ENCODE measurements at regions not wholly inside any gene's neighbourhood (a gene's known extent, or its start where the extent isn't known, plus 50 kb on each side); places are given as distances from the start of the nearest gene placed in this dataset.
A peak's percentile ranks its signal among the peaks of the same experiment; 100 is the strongest.
"Not testable (repeated sequence)": the region's sequence is repeated elsewhere in the genome, so short reads cannot be mapped to it uniquely, and the experiment has no call there.

DNA sequence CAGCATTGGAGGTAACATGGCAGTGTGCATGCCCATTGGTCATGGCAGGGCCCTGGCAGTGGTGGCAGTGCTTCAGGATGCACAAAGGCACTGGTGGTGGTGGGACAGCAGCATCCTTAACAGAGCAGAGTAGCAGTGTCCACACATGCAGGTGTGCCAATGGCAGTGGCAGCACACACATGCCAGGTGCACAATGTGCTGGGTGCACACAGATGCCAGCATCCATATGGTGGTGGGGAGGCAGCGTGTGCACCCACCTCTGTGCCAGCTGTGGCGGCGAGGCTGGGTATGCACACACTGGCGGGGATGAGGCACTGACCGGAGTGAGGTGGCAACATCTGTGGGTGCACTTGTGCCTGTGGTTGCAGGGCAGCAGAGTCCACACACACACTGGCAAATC, 150.6 kb downstream of the SI start:
- no peak for DNase-seq

DNA sequence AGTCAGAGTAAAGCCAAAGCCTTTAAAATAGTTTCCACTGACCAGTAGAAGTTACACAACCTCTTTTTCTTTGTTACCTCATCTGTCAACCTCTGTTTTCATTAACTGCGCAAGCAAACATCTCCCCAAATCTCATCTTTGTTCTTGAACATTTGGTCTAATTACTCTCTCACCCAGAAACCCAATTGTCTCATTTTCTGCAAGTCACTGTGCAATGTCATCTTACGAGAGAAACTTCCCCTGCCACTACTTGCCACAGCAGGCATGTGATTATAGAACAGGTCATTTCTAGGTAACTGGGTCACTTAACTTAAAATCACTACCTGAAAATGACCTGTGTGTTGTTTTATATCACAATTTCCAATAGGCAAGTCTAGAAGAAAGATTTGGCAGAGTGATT, 159.4 kb downstream of the SI start:
- no peak for DNase-seq

- no peak for DNase-seq
Measured at GRCh38 chr3:164912916-164913315, 165.4 kb downstream of the SI start.

DNA sequence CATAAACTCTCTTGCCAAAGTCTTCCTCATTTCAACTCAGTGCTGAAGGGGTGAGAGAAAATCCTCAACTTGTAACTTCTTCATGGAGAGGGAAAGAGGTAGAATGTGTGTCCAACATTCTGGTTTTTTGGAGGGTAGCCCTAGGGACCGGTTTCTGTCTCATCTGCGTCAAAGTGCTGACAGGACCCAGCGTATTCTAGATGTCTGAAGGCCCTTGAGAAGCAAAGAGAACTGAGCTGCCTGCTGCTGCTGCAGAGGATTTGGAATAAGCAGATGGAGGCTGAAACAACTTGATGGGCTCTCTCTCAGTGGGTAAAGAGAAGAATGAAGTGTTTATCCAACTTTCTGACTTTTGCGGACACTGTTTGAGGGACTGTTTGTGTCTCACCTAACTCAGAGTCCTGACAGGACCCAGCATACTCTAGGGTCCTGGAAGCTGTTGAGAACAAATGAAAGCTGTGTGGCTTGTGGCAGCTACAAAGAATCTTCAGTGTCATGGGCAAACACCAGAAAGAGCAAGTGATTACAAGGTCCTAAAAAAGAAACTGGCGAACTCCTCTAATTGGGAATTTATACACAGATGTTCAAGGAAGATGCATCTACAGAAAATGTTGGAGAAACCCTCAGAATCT, 174.4 kb downstream of the SI start:
- no peak for DNase-seq

DNA sequence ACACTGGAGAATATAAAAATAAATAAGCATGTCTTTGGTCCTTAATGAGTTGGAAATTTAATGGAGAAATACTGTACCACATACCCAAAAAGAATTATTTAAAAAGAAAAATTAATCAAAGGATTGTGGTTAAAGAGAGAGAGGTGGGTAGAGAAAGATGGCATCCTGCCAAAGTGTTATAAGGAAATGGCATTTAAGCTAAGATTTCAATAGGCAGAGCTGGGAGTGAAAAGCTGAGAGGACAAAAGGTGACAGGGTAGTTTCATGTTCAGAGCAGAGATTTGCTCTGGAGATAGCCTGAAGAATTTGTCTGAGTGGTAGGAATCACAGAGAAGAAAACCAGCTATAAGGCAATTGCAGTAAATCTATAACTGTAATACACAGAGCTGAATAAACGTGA, 181.0 kb downstream of the SI start:
- DNase-seq: peak; percentile 60

DNA sequence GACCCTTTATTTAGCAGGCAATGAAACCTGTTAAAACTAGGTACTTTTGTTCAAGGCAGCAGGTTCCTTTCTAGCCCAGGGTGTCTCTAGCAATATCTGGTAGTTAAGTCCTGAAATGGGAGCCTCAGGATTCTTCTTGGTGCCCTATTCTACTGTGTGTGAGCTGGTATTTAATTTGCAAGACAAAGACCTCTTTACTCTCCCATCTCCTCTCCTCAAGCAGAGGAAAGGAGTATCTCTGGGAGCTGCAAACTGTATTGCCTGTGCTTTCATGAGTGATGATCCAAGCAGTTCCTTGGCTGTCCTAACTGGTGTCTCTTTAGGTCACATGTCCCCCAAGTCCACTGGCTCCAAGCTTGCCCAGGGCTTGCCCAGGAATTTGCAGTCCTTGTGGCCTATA, 188.2 kb downstream of the SI start:
- no peak for DNase-seq

DNA sequence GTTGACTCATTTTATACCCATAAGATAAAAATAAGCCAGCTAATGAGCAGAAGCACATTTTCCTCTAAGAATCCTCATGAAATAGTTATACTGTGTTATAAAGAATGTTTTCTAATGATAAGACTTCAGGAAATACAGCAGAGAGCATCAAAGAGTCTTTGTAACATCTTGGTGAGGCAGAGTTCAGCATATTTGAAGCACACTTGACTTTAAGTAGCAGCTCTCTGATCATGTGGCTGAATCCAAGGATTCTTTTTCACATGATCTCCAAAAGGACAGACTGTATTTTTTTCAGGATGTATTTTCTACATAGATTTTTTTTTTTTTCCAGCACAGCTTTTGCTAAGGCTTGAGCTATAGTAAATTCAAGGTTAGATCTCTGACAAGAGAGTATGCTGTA, 195.1 kb downstream of the SI start:
- DNase-seq: no peak

DNA sequence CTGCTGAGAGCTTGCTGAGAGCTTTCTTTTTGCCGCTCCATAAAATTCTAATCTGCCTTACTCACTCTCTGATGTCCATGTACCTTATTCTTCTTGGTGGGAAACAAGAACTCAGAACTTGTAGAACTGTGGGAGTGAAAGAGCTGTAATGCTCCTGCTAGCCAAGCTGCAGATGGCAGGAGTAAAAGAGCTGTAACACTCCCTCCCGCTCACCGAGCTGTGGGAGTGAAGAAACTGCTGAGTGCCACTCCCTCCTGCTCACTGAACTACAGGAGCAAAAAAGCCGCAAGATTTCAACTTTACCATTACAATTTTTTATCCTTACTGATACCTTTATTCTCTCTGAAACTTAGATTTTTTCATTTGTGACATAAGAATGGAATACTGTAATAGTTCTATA, 199.1 kb downstream of the SI start:
- DNase-seq: no peak

DNA sequence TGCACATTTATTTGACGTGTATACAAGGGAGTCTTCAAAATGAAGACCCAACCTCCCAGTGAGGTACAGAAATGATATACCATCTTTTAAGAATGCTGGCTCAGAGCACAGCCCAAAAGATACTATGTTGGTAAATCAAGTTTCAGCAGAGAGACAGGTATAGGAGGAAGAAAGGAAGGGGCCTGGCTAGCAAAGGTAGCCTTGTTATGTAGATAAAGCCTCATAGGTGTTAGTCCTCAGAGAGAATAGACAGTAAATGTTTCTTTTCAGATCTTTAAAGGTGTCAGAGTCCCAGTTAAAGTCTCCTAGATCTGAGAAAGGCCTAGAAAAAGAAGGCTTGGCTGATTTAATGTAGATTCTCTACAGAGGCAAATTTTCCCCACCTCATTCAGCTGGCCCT, 213.8 kb downstream of the SI start:
- no peak for DNase-seq

DNA sequence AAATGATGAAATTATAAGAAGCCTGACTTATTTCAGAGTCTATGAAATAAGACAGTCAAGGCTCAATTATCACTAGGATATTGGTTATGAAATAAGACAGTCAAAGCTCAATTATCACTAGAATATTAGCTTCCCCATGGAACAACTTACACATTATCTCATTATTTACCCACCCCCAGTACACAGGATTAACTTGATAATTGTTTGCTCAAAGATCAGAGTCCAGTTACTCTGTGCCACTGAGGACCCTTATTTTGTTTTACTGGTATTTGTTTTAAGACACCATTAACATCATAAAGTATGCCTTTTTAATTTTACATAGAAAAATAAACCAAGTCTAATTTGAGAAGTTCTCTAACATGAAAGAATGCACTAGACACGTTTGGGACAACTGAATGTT, 225.4 kb downstream of the SI start:
- no peak for DNase-seq

DNA sequence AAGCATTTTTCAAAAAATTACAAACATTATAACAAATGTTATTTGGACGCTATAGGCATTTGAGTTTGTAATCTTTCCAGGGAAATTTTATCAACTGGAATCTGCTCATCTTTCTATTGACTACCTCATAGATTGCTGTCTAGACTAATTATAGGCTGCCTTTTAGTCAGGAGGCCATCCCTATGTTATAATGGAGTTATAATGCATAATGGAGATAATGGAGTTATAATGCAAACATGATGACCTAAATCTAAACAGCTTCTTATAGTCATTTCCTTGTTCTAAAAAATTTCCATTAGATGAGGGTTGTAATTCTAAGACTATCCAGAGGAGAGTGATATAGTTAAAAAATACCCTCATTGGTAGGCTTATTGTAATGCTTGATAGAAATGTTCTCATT, 226.4 kb downstream of the SI start:
- no peak for DNase-seq

DNA sequence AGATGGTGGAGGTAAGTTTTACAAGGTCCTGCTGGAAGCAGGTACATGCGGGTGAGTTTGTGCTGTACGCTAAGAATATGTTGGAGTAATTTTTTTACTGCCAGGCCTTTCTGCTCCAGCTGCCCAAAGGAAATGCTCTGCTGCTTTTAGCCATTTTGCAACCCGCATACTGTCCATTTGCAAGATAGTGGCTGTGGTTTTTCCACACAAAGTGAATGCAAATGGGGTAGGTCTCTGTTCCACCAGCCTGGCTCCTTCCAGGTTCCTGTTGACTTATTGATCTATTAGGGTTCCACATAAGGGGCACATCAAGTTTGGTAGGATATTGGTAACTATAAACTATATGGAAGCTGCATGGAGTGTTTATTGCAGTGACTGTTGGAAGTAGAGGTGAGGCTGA, 227.1 kb downstream of the SI start:
- no peak for DNase-seq

- no peak for DNase-seq
Measured at GRCh38 chr3:164848923-164849322, 229.4 kb downstream of the SI start.

GRCh38 chr3:164845739-164846138, 232.6 kb downstream of the SI start:
- no peak for DNase-seq

- no peak for DNase-seq
Measured at GRCh38 chr3:164832216-164832615, 246.1 kb downstream of the SI start.

GRCh38 chr3:164818318-164818717, 260.0 kb downstream of the SI start:
- no peak for DNase-seq

- DNase-seq: no peak
Measured at GRCh38 chr3:164814106-164814505, 264.2 kb downstream of the SI start.

DNA sequence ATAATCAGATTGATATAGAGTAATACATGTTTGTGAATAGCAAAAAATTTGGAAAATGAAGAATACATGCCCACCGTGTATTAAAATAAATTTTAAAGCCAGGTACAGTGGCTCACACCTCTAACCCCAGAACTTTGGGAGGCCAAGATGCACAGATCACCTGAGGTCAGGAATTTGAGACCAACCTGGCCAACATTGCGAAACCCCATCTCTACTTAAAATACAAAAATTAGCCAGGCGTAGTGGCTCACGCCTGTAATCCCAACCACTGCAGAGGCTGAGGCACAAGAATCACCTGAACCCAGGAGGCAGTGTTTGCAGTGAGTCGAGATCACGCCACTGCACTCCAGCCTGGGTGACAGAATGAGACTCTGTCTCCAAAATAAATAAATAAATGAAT, 266.3 kb downstream of the SI start:
- no peak for DNase-seq

DNA sequence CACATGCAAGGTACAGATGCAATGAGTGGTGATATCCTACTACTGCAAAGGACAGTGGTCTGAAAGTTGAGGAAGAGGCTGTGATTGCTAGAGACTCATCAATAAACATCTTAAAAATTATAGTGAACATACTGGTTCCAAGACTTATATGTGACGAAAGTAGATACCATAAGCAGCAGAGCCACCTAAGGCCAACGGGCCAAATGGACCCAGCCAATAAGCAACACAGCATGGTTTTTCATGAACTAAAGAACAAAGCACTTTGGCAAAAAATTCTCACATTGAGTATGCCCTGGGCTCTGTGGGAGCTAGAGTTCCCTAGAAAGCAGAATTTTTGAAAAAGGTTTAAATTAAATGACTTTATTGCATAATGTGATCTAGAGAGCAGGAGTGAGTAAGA, 272.1 kb downstream of the SI start:
- no peak for DNase-seq

GRCh38 chr3:164794099-164794498, 284.2 kb downstream of the SI start:
- no peak for DNase-seq

DNA sequence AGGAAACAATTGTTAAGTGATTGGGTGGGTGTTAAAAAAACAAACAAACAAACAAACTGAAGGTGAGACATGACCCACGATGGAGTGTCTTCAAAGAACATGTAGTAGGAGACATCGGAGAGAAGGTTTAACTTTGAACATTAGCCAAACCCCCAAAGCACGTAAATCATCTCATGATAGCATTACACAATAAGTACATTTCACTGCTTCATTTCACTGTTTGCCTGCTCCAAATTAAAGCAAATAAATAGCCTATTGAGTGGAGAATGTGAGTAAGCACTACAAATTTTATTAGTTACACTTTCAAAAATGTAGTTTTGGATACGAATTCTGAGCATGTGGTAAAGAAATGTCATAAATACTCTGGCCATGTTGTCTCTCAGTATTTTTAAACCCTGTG, 287.0 kb downstream of the SI start:
- DNase-seq: peak; percentile 62

GRCh38 chr3:164784407-164784806, 293.9 kb downstream of the SI start:
- DNase-seq: not testable (repeated sequence)

DNA sequence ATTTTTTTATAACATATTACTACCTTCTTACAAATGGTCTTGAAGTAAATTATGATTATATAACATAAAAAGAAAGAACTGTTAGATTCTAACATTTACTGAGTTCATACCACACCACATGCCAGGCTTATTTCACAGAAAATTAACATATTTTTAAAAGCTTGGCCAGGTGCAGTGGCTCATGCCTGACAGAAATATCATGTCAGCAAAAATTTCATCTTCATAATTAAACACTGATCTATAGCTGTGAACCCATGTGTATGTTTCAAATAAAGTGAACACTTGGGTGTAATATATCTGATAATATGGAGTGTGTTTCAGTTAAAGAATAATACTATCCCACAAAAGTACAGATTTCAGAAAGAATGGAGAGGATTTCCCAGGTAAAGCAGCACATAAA, 296.5 kb downstream of the SI start:
- DNase-seq: no peak

DNA sequence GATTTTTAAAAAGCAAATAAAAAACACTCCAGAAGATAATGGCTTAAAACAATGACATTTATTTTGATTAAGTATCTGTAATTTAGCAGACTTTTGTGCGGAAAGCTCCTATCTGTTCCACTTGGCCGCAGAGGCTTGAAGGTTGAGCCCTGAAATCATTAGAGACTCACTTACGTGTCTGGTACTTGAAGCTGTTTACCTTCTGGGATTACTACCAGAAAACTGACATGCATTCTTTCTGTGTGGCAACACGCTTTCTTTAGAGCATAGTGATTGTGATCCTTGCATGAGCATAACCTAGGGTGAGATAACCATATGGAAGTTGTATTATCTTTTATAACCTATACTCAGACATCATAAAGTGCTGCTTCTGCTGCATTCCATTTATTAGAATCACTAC, 298.5 kb downstream of the SI start:
- peak; percentile 77 for DNase-seq

- DNase-seq: no peak
Measured at GRCh38 chr3:164752812-164753211, 325.5 kb downstream of the SI start.

GRCh38 chr3:164748626-164749025, 329.7 kb downstream of the SI start:
- no peak for DNase-seq

Measured in DMS153 (cell line).